Vagina (tissue), 2 donors: ENCODE measurements at regions not wholly inside any gene's neighbourhood (a gene's known extent, or its start where the extent isn't known, plus 50 kb on each side); places are given as distances from the start of the nearest gene placed in this dataset.

ENCODE experiments used
- CTCF ChIP-seq, 3 experiments: fragments of 450-650 bp in 2 of 3; fragments of 200-600 bp in 1 of 3; sonication (generic) in 1 of 3; IDR thresholded peaks; one replicate each; pipeline ENCODE4 v1.5.1; 2017 to 2019; ENCODE audit warnings: antibody characterized with exemption in 3 of 3, mild to moderate bottlenecking in 2 of 3, moderate library complexity in 2 of 3
- POLR2AphosphoS5 ChIP-seq, 2 donors: sonication (generic); formaldehyde crosslinking; IDR thresholded peaks; one replicate each; pipeline ENCODE4 v1.9.0; 2017; ENCODE audit warnings: antibody characterized with exemption in 2 of 2, mild to moderate bottlenecking in 2 of 2, low read depth in 1 of 2; ENCODE audit not compliant: insufficient read depth in 1 of 2

GRCh38 chr16:82452004-82452756 lies 174.6 kb upstream of the CDH13 start:
- TF ChIP-seq CTCF (IDR thresholded peaks at IDR 0.05) (no peak), POLR2AphosphoS5 (IDR thresholded peaks at IDR 0.05; ENCODE audit: insufficient read depth in 1 of 2, low read depth in 1 of 2) (no peak)
